ENCODE measurements at regions not wholly inside any gene's neighbourhood (a gene's known extent, or its start where the extent isn't known, plus 50 kb on each side); places are given as distances from the start of the nearest gene placed in this dataset.

- Histone ChIP-seq H3K4me3 (ENCODE audit: extremely low read depth in 1 of 4, insufficient read depth in 2 of 4, low read depth in 3 of 4, low read length in 4 of 4) (no peak overlapping the region), H3K36me3 (ENCODE audit: control insufficient read depth in 2 of 4, insufficient read depth in 4 of 4, low read length in 3 of 4) (no peaks in the 10 kb centered on the region), H3K23ac (ENCODE audit: insufficient read length) (no peak overlapping the region), H4K8ac (ENCODE audit: extremely low read depth, insufficient read depth, low read length) (no peak overlapping the region), H3K18ac (ENCODE audit: extremely low read depth, low read length) (no peak overlapping the region), H2AFZ (ENCODE audit: low read length) (no peak overlapping the region), H3K79me1 (ENCODE audit: low read depth, low read length) (no peaks in the 10 kb centered on the region), H2BK20ac (ENCODE audit: low read length) (no peak overlapping the region), H3K79me2 (ENCODE audit: control insufficient read depth in 1 of 2, insufficient read depth in 2 of 2, low read length in 2 of 2) (no peaks in the 10 kb centered on the region), H3K4me1 (replicated peaks in 1 of 4; ENCODE audit: control insufficient read depth in 3 of 4, insufficient read depth in 4 of 4, low read length in 3 of 4) (peaks cover 0 to 3% (median 0%) of the 10 kb centered on the region in 4 experiments; a peak in 1 of 7 replicates), H3K4me2 (ENCODE audit: insufficient read depth in 1 of 2, low read depth in 2 of 2, low read length in 2 of 2) (no peak overlapping the region), H3K27ac (ENCODE audit: low read depth, low read length) (no peak overlapping the region), H2BK5ac (ENCODE audit: low read depth, low read length) (no peak overlapping the region), H2AK5ac (ENCODE audit: low read depth, low read length) (no peak overlapping the region), H4K91ac (replicated peaks; ENCODE audit: insufficient read length, low read length) (no peak overlapping the region), H3K9me3 (ENCODE audit: insufficient read depth in 2 of 2, low read depth in 1 of 2, low read length in 1 of 2) (peaks cover 0 to 3% of the 10 kb centered on the region in 2 experiments; a peak in 1 of 4 replicates), H3K27me3 (replicated peaks in 1 of 4; ENCODE audit: control insufficient read depth in 3 of 4, extremely low read depth in 1 of 4, insufficient read depth in 3 of 4, low read length in 3 of 4) (no peaks in the 10 kb centered on the region), H3K9ac (replicated peaks in 1 of 4; ENCODE audit: extremely low read depth in 1 of 4, low read depth in 3 of 4, low read length in 3 of 4) (no peak overlapping the region), H2BK120ac (replicated peaks; ENCODE audit: low read depth, low read length) (no peak overlapping the region), H2BK15ac (ENCODE audit: low read length) (no peak overlapping the region), H3K23me2 (ENCODE audit: low read depth, low read length) (no peaks in the 10 kb centered on the region), H3K56ac (replicated peaks; ENCODE audit: insufficient read length, low read depth, low read length) (no peak overlapping the region), H4K5ac (ENCODE audit: insufficient read length, low read depth, low read length) (no peak overlapping the region), H3K14ac (ENCODE audit: insufficient read length) (no peak overlapping the region), H4K20me1 (replicated peaks in 1 of 2; ENCODE audit: control insufficient read depth in 1 of 2, insufficient read depth in 2 of 2, low read length in 2 of 2) (no peaks in the 10 kb centered on the region), H3K4ac (replicated peaks; ENCODE audit: insufficient read length, low read depth, low read length) (no peak overlapping the region), H2BK12ac (ENCODE audit: low read depth, low read length) (no peak overlapping the region)
- TF ChIP-seq RBBP5 (IDR thresholded peaks at IDR 0.05; ENCODE audit: borderline replicate concordance, low read depth, low read length) (no peak), EP300 (IDR thresholded peaks at IDR 0.05; ENCODE audit: borderline replicate concordance in 1 of 2, low read depth in 2 of 2, low read length in 2 of 2) (no peak), CREB1 (IDR thresholded peaks at IDR 0.05) (no peak), KDM1A (IDR thresholded peaks at IDR 0.05; ENCODE audit: borderline replicate concordance, low read length) (no peak), KDM5A (IDR thresholded peaks at IDR 0.05; ENCODE audit: low read length) (no peak), BACH1 (IDR thresholded peaks at IDR 0.05; ENCODE audit: low read length) (no peak), PHF8 (conservative IDR thresholded peaks at IDR 0.05; ENCODE audit: low read depth, low read length) (no peak), POLR2A (IDR thresholded peaks at IDR 0.05; ENCODE audit: control extremely low read depth in 1 of 2, low read depth in 2 of 2, low read length in 2 of 2) (no peak), FOSL1 (IDR thresholded peaks at IDR 0.05; ENCODE audit: insufficient read depth, low read depth, low read length) (no peak), POLR2AphosphoS5 (IDR thresholded peaks at IDR 0.05; ENCODE audit: low read depth, low read length) (no peak), TAF1 (IDR thresholded peaks at IDR 0.05; ENCODE audit: low read depth, low read length) (no peak), HDAC2 (IDR thresholded peaks at IDR 0.05; ENCODE audit: borderline replicate concordance in 1 of 2, low read depth in 2 of 2, low read length in 2 of 2) (no peak), E2F6 (IDR thresholded peaks at IDR 0.05) (no peak)
- POLR2A ChIA-PET (ENCODE audit: partially characterized antibody): no interaction called here
- FAIRE-seq: no peak
- CTCF ChIA-PET (ENCODE audit: partially characterized antibody): interaction anchor here (1.2 to 1.3 kb wide), 2 partner anchors 18 kb away, joined by 4 read pairs; no protein-coding TSS in a partner anchor
- 85% methylated on average over 2 of the region's 2 CpGs; no CpG with 5 or more reads in 1 of the 2 experiments for WGBS, 2 experiments (ENCODE audit: extremely low coverage in 1 of 2, insufficient coverage in 1 of 2, insufficient read length in 1 of 2, insufficient replicate concordance in 2 of 2, low coverage in 1 of 2, low lambda C conversion rate in 2 of 2, missing lambda C conversion rate in 1 of 2)
- DNase-seq (ENCODE audit: low read depth in 1 of 2, low spot score in 2 of 2): no peak
Observed at GRCh38 chr3:151581035-151581434, 120.2 kb upstream of the IGSF10 start.
